GM21367 (cell line): ENCODE measurements at regions not wholly inside any gene's neighbourhood (a gene's known extent, or its start where the extent isn't known, plus 50 kb on each side); places are given as distances from the start of the nearest gene placed in this dataset.

ENCODE experiments used
- ATAC-seq: cut with Tn5 transposase; IDR thresholded peaks from one replicate; pipeline ENCODE4 v1.9.1; 2021; ENCODE audit not compliant: unreplicated experiment

- ATAC-seq = no peak
These were observed 197.0 kb upstream of the DMAC1 start for GRCh38 chr9:7996558-7996957.

- ATAC-seq = no peak
These were observed 189.2 kb upstream of the DMAC1 start for GRCh38 chr9:7988644-7989280.

- no peak for ATAC-seq
These were observed 185.1 kb upstream of the DMAC1 start for GRCh38 chr9:7984692-7985091.

- no peak for ATAC-seq
These were observed 184.6 kb upstream of the DMAC1 start for GRCh38 chr9:7984203-7984602.

GRCh38 chr9:7983490-7983889 is 183.9 kb upstream of the DMAC1 start:
- ATAC-seq = no peak

- ATAC-seq = peak; percentile 40
These were observed 183.3 kb upstream of the DMAC1 start for GRCh38 chr9:7982907-7983306.

GRCh38 chr9:7980691-7981289 is 181.2 kb upstream of the DMAC1 start:
- no peak for ATAC-seq

GRCh38 chr9:7980041-7980440 is 180.5 kb upstream of the DMAC1 start:
- no peak for ATAC-seq

GRCh38 chr9:7979611-7980010 is 180.0 kb upstream of the DMAC1 start:
- ATAC-seq = no peak

GRCh38 chr9:7977586-7977985 is 178.0 kb upstream of the DMAC1 start:
- no peak for ATAC-seq

- ATAC-seq = peak; percentile 19
These were observed 177.3 kb upstream of the DMAC1 start for GRCh38 chr9:7976856-7977255.

GRCh38 chr9:7976167-7976755 is 176.7 kb upstream of the DMAC1 start:
- ATAC-seq = peak; percentile 98

GRCh38 chr9:7975336-7975735 is 175.8 kb upstream of the DMAC1 start:
- no peak for ATAC-seq

GRCh38 chr9:7974335-7974960 is 174.9 kb upstream of the DMAC1 start:
- ATAC-seq = peak; percentile 26

- ATAC-seq = no peak
These were observed 173.5 kb upstream of the DMAC1 start for GRCh38 chr9:7973123-7973522.

GRCh38 chr9:7970681-7971330 is 171.2 kb upstream of the DMAC1 start:
- ATAC-seq = no peak

- no peak for ATAC-seq
These were observed 169.1 kb upstream of the DMAC1 start for GRCh38 chr9:7968687-7969086.

- ATAC-seq = no peak
These were observed 168.3 kb upstream of the DMAC1 start for GRCh38 chr9:7967851-7968250.

- ATAC-seq = no peak
These were observed 167.7 kb upstream of the DMAC1 start for GRCh38 chr9:7967093-7967827.

- no peak for ATAC-seq
These were observed 165.5 kb upstream of the DMAC1 start for GRCh38 chr9:7965063-7965462.

GRCh38 chr9:7963026-7963425 is 163.4 kb upstream of the DMAC1 start:
- ATAC-seq = no peak
